ENCODE measurements at regions not wholly inside any gene's neighbourhood (a gene's known extent, or its start where the extent isn't known, plus 50 kb on each side); places are given as distances from the start of the nearest gene placed in this dataset.
"Not testable (repeated sequence)": the region's sequence is repeated elsewhere in the genome, so short reads cannot be mapped to it uniquely, and the experiment has no call there.

DNA sequence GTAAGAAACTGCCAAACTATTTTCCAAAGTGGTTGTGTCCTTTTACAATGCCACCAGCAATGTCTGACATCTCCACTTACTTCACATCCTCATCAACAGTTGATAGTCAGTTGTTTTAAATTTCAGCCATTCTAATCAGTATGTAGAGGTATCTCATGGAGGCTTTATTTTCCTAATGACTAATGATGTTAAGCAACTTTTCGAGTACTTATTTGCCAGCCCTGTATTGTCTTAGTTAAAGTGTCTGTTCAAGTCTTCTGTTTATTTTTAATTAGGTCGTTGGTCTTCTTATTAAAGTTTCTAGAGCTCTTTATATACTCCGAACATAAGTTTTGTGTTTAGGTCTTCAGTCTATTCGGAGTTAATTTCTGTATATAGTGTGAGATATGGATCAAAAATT, 54.9 kb upstream of the NBPF12 start:
- H3K4me3 ChIP-seq (replicated peaks; ENCODE audit: low read depth, low read length); DNase-seq (ENCODE audit: extremely low read depth, low read depth): not testable (repeated sequence)

DNA sequence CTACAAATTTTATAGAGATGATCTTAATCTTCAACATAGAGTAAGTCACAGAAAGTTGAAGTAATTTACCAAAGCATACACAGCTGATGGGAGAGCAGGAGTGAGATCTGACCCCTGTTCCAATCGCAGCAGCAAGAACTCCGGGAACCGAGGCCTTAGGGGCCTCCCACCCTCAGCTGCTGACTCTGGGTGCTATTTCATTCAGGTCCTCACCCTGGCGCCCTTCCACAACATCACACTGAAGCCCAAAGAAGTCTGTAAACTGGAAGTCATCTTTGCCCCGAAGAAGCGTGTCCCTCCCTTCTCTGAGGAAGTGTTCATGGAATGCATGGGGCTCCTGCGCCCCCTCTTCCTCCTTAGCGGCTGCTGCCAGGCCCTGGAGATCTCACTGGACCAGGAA, 57.0 kb upstream of the NBPF12 start:
- H3K4me3 ChIP-seq (replicated peaks; ENCODE audit: low read depth, low read length); DNase-seq (ENCODE audit: extremely low read depth, low read depth): not testable (repeated sequence)

- not testable (repeated sequence) for H3K4me3 ChIP-seq (replicated peaks; ENCODE audit: low read depth, low read length); DNase-seq (ENCODE audit: extremely low read depth, low read depth)
Measured at GRCh38 chr1:146863799-146864319, 74.3 kb upstream of the NBPF12 start.

DNA sequence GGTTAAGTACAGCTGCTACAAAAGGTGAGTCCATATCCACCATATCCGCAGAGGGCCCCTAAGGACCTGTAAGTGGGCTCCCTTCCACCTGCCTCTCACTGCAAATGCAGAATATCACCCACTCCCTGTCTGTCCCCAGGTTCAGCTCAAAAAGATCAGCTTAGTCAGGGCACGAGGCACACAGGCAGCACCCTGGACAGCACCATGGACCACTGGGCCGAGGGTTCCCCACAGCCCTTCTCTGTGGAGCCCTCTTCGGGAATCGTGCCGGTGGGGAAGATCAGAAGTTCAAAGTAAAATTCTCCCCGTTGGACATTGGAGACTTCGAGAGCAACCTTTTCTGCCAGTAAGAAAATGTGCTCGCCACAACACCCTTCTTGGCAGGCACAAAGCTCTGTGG, 85.0 kb upstream of the NBPF12 start:
- not testable (repeated sequence) for H3K4me3 ChIP-seq (replicated peaks; ENCODE audit: low read depth, low read length); DNase-seq (ENCODE audit: extremely low read depth, low read depth)

GRCh38 chr1:146850352-146850889, 87.7 kb upstream of the NBPF12 start:
- H3K4me3 ChIP-seq (replicated peaks; ENCODE audit: low read depth, low read length); DNase-seq (ENCODE audit: extremely low read depth, low read depth): not testable (repeated sequence)

DNA sequence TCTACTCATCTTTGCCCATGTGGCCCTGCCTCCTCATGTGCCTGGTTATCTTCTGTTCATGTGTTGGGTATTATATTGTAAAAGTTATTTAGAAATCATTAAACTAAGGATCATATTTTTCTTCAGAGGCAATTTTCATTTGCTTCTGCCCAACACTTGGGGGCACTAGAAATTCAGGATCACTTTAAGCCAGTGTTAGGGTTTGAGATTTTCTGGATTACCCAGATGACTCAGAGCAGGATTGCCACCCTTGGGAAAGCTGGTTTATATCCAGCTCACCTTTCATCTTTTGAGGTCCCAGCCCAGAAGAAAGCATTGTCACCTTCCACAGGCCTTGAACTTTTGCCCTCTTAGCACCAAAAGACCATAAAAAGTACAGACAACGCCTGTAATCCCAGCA, 99.4 kb upstream of the NBPF12 start:
- DNase-seq (ENCODE audit: extremely low read depth, low read depth); H3K4me3 ChIP-seq (replicated peaks; ENCODE audit: low read depth, low read length): not testable (repeated sequence)

GRCh38 chr1:146826957-146827356, 111.2 kb upstream of the NBPF12 start:
- not testable (repeated sequence) for DNase-seq (ENCODE audit: extremely low read depth, low read depth); H3K4me3 ChIP-seq (replicated peaks; ENCODE audit: low read depth, low read length)

GRCh38 chr1:146794236-146794635, 143.9 kb upstream of the NBPF12 start:
- DNase-seq (ENCODE audit: extremely low read depth, low read depth) = not testable (repeated sequence)

DNA sequence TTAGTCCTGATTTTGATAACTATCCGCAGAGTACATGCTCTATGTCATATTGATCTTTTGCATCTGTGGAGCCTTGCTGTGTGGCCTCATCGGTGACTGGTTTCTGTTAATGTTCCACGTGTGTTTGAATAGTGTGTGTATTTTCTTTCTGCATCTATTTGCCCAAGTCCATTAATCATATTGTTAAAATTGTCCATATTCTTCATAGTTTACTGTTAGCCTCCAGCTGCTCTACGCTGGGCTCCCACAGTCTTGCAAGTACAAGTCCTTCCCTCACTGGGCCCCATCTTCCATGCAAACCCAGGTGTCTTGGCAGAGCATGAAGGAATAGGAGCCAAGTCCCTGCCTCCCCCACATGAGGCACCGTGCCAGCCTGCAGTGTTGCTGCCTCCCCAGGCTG, 145.4 kb upstream of the NBPF12 start:
- not testable (repeated sequence) for DNase-seq (ENCODE audit: extremely low read depth, low read depth); H3K4me3 ChIP-seq (replicated peaks; ENCODE audit: low read depth, low read length)

More at GRCh38 chr1:146794236-146794635, 143.9 kb upstream of the NBPF12 start:
- H3K4me3 ChIP-seq (replicated peaks; ENCODE audit: low read depth, low read length) = not testable (repeated sequence)

DNA sequence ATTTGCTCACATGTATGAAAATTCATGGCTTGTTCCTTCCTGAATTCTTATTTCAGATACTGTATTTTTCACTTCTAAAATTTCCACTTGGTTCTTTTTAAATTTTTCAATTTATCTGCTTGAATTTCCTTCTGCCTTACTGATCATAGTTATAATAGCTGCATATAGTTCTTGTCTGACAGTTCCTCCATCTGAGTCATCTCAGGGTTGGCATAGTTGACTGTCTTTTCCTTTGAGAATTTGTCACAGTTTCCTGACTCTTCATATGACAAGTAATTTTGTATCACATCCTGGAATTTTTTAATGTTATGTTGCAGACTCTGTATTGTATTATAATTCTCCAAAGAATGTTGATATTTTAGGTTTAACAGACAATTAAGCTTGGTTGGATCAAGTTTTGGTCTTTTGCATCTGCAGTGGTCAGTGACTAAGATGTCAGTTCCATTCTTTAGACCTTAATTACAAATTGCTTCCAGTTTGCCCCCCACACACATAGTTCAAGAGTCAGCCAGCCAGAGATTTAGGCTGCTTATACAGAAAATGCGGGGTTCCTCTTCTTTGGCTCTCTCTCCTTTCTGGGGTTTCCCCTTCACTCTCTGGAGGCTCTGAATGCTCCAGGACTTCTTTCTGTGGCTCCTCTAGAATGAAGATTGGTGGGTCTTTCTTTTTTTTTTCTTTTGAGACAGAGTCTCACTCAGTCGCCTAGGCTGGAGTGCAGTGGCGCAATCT, 153.7 kb upstream of the NBPF12 start:
- not testable (repeated sequence) for H3K4me3 ChIP-seq (replicated peaks; ENCODE audit: low read depth, low read length); DNase-seq (ENCODE audit: extremely low read depth, low read depth)

DNA sequence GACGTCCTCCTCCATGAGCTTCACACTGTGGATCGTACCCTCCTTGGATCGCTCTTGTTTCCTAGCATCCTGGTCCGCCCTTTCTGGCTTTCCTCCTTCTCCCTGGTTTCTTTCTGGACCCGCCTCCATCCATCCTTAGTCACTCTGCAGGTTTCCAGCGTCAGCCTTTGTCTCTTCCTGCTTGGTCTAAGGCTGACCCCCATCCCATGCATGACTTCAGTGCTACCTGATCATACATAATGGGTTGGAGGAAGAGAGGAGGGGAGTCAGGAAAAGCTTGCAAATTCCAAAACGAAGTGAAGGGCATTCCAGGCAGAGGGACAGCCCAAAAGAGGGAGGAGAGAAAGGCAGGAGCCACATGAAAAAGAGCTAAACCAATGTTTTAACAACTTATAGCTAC, 156.9 kb upstream of the NBPF12 start:
- DNase-seq (ENCODE audit: extremely low read depth, low read depth); H3K4me3 ChIP-seq (replicated peaks; ENCODE audit: low read depth, low read length): not testable (repeated sequence)

DNA sequence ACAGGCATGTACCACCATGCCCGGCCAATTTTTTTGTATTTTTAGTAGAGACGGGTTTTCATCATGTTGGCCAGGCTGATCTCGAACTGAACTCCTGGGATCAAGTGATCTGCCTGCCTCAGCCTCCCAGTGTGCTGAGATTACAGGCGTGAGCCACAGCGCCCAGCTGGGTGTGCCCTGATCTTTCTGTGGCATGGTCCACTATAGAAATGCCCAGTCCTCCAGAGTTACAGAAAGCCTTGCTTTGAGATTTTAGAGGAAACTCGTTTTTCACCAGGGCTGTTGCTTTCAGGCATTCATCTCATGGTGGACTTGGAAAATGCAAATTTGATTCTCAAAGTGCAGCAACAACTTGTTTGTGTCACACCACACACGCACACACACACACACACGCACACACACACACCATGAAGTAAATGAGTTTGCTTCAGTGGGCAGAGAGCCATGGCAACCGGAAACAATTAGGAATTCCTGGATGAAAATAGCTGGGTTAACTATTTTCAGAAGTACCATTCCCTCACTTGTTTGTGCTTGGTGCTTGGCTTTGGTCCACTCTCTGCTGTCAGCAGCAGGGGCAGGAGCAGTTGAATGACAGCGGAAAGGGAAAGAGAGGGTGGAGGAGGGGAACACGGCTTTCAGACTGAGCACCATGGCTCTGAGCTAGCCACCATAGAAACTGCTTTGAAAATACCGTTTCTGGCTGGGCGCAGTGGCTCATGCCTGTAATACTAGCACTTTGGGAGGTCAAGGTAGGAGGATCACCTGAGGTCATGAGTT, 160.1 kb upstream of the NBPF12 start:
- peak; percentile 37 for DNase-seq (ENCODE audit: extremely low read depth, low read depth)
- not testable (repeated sequence) for H3K4me3 ChIP-seq (replicated peaks; ENCODE audit: low read depth, low read length)

DNA sequence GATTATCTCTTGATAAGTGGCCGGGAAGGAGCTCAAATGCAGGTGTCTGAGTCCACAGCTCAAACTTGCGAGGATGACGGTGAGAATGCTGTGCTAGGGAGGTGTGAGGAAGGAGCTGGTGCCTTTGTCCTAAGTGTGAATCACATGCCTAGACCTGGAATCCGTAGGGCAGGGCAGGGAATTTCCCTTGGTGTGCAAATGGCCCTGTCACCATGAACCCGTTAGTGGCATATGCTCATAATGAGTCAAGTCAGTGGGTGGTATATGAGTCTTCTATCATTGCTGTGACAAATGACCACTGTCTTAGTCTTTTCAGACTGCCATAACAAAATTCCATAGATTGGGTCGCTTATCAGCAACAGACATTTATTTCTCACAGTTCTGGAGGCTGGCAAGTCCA, 163.1 kb upstream of the NBPF12 start:
- not testable (repeated sequence) for H3K4me3 ChIP-seq (replicated peaks; ENCODE audit: low read depth, low read length); DNase-seq (ENCODE audit: extremely low read depth, low read depth)

GRCh38 chr1:146774271-146774670, 163.9 kb upstream of the NBPF12 start:
- DNase-seq (ENCODE audit: extremely low read depth, low read depth); H3K4me3 ChIP-seq (replicated peaks; ENCODE audit: low read depth, low read length): not testable (repeated sequence)

DNA sequence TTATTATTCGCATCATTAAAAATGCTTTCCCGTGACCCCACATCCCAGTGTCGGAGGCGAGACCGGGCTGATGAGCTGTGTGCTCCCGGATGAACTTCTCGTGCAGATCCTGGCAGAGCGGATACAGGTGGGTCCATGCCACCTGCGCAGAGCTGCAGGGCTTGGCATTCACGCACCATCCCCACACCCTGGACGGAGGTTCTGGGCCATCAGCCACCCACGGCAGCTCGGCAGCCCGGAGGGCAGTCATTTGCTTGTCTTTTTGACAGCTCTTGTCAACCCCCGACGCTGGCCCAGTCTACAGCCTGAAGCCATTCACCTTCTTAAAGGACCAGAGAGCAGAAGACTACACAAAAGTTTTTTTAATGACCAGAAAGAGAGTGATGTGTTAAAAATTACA, 166.7 kb upstream of the NBPF12 start:
- H3K4me3 ChIP-seq (replicated peaks; ENCODE audit: low read depth, low read length); DNase-seq (ENCODE audit: extremely low read depth, low read depth): not testable (repeated sequence)

- not testable (repeated sequence) for H3K4me3 ChIP-seq (replicated peaks; ENCODE audit: low read depth, low read length); DNase-seq (ENCODE audit: extremely low read depth, low read depth)
Measured at GRCh38 chr1:146770998-146771397, 167.1 kb upstream of the NBPF12 start.

GRCh38 chr1:146763234-146763633, 174.9 kb upstream of the NBPF12 start:
- not testable (repeated sequence) for DNase-seq (ENCODE audit: extremely low read depth, low read depth); H3K4me3 ChIP-seq (replicated peaks; ENCODE audit: low read depth, low read length)

DNA sequence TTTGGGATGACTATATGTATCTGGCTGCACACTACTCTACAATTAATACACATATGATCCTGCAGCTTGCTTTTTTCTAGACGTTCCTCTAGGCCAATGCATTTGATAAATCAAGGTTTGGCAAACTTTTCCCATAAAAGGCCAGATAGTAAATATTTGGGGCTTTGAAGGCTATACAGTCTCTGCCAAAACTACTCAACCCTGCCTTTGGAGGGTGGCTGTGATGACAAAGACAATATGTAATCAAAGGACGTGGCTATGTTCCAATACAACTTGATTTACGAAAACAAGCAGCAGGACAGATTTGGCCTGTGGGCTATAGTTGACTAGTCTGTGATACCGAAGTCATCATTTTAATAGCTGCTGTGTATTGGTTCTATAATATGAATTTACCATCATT, 181.3 kb upstream of the NBPF12 start:
- not testable (repeated sequence) for H3K4me3 ChIP-seq (replicated peaks; ENCODE audit: low read depth, low read length); DNase-seq (ENCODE audit: extremely low read depth, low read depth)

- not testable (repeated sequence) for DNase-seq (ENCODE audit: extremely low read depth, low read depth); H3K4me3 ChIP-seq (replicated peaks; ENCODE audit: low read depth, low read length)
Measured at GRCh38 chr1:146748686-146749085, 189.4 kb upstream of the NBPF12 start.
